GM18861 (cell line): ENCODE measurements at regions not wholly inside any gene's neighbourhood (a gene's known extent, or its start where the extent isn't known, plus 50 kb on each side); places are given as distances from the start of the nearest gene placed in this dataset.
"Not testable (repeated sequence)": the region's sequence is repeated elsewhere in the genome, so short reads cannot be mapped to it uniquely, and the experiment has no call there.

ENCODE experiments used
- ATAC-seq: cut with Tn5 transposase; IDR thresholded peaks from one replicate; pipeline ENCODE4 v1.9.1; 2021; ENCODE audit not compliant: unreplicated experiment

GRCh38 chr3:106829206-106829605 is 548.0 kb upstream of the CCDC54 start:
- ATAC-seq: no peak

GRCh38 chr3:106830334-106830733 is 546.9 kb upstream of the CCDC54 start:
- ATAC-seq: no peak

- ATAC-seq: no peak
These were observed 540.3 kb upstream of the CCDC54 start for GRCh38 chr3:106836906-106837305.

- ATAC-seq: no peak
These were observed 539.6 kb upstream of the CCDC54 start for GRCh38 chr3:106837616-106838015.

GRCh38 chr3:106839576-106840280 is 537.5 kb upstream of the CCDC54 start:
- no peak for ATAC-seq

- no peak for ATAC-seq
These were observed 536.9 kb upstream of the CCDC54 start for GRCh38 chr3:106840319-106840718.

- no peak for ATAC-seq
These were observed 535.1 kb upstream of the CCDC54 start for GRCh38 chr3:106842151-106842550.

GRCh38 chr3:106844638-106845037 is 532.6 kb upstream of the CCDC54 start:
- no peak for ATAC-seq

GRCh38 chr3:106848099-106848498 is 529.1 kb upstream of the CCDC54 start:
- no peak for ATAC-seq

- no peak for ATAC-seq
These were observed 526.8 kb upstream of the CCDC54 start for GRCh38 chr3:106850437-106850836.

- not testable (repeated sequence) for ATAC-seq
These were observed 518.9 kb upstream of the CCDC54 start for GRCh38 chr3:106858321-106858720.

- no peak for ATAC-seq
These were observed 517.1 kb upstream of the CCDC54 start for GRCh38 chr3:106860182-106860581.

GRCh38 chr3:106862067-106862466 is 515.2 kb upstream of the CCDC54 start:
- ATAC-seq: no peak

- ATAC-seq: no peak
These were observed 499.6 kb upstream of the CCDC54 start for GRCh38 chr3:106877627-106878026.

- no peak for ATAC-seq
These were observed 497.0 kb upstream of the CCDC54 start for GRCh38 chr3:106880206-106880605.

- ATAC-seq: no peak
These were observed 496.1 kb upstream of the CCDC54 start for GRCh38 chr3:106881186-106881585.

- no peak for ATAC-seq
These were observed 494.9 kb upstream of the CCDC54 start for GRCh38 chr3:106882297-106882696.

- no peak for ATAC-seq
These were observed 471.2 kb upstream of the CCDC54 start for GRCh38 chr3:106906074-106906473.

- no peak for ATAC-seq
These were observed 468.9 kb upstream of the CCDC54 start for GRCh38 chr3:106908181-106908938.

GRCh38 chr3:106913111-106913698 is 464.0 kb upstream of the CCDC54 start:
- ATAC-seq: no peak

- ATAC-seq: no peak
These were observed 463.3 kb upstream of the CCDC54 start for GRCh38 chr3:106913966-106914365.

- no peak for ATAC-seq
These were observed 456.6 kb upstream of the CCDC54 start for GRCh38 chr3:106920609-106921008.
